GM19452 (cell line): ENCODE measurements at regions not wholly inside any gene's neighbourhood (a gene's known extent, or its start where the extent isn't known, plus 50 kb on each side); places are given as distances from the start of the nearest gene placed in this dataset.

ENCODE experiments used
- ATAC-seq: cut with Tn5 transposase; IDR thresholded peaks from one replicate; pipeline ENCODE4 v1.9.1; 2021; ENCODE audit not compliant: unreplicated experiment

DNA sequence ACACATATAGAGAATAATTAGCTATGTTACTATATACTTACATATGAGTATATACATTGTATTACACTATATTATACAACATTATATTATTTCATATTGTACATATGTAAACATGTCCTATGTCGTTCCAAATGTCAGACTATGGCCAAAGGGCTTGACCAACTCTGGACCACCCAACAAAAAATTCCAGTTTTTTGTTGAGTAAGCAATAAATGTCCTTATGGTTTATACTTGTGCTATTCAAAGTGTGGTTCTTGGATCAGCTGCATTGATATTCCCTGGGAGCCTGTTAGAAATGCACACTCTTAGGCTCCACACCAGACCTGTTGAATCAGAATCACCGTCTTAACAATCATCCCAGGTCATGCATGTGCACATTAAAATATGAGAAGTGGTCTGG lies 225.4 kb upstream of the ZFP64 start:
- ATAC-seq, result no peak

DNA sequence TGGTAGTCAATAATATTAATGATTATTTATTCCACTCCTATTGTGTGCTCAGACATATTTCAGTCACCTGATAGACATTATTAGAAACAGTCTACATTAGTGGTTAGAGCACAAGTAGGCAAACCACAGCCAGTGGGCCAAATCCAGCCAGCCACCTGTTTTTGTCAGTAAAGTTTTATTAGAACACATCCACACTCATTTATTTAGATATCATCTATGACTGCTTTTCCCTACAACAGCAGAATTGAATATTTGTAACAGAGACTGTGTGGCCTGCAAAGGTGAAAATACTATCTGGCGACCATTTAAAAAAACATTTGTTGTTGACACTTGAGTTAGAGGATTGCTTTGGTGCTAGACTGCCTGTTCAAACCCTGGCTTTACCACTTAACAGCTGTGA lies 220.0 kb upstream of the ZFP64 start:
- ATAC-seq, result no peak

DNA sequence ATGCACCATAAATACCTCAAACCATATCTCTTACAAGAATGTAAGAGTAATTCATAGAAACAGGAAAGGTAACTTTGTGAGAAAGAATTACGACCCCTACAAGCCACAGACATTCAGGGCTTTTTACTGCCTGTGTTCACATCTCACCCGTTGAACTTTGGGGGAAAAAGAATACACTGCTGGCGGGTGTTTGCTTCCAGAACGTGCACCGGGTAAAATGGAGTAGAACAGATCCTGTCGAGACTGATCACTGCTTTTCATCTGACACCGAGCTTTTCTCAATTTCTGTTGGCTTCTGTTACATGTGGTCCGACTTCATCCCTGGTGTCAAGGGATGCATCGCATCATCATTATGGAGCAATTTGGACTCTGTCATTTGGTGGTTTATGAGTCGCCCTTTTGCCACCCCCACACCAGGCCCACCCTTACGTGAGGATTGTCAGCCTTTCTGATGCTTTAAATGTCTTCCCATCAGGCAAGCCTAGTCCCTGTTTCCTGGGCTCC lies 219.2 kb upstream of the ZFP64 start:
- no peak for ATAC-seq

DNA sequence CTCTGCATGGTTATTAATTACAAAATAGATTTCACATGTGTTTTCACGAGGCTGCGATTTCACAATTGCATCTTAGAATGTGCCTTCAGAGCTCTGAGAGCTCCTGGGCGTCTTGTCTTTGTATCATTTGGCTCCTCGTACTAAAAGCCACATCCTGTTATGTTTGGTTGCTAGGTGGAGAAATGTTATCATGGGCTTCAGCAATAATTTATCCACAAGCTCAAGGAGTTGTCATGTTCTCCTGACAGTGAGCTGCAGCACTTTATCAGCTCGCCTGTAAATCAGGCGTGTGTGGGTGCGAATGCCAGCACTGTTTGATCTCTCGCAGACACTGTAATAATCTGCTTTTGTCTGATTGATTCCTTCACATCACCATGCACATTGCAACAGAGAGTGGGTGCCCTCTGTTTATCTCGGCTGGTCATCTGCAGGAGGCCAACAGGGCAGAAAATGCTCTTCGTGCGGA lies 218.6 kb upstream of the ZFP64 start:
- no peak for ATAC-seq

DNA sequence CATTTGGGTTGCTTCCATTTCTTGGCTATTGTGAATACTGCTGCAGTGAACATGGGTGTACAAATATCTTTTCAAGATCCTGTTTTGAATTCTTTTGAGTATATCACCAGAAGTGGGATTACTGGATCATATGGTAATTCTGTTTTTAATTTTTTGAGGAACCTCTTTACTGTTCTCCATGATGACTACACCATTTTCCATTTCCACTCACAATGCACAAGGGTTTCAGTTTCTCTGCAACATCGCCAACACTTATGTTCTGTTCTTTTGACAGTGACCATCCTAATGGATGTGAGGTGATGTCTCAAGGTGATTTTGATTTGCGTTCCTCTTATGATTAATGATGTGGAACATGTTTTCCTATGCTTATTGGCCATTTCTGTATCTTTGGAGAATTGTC lies 214.4 kb upstream of the ZFP64 start:
- no peak for ATAC-seq

DNA sequence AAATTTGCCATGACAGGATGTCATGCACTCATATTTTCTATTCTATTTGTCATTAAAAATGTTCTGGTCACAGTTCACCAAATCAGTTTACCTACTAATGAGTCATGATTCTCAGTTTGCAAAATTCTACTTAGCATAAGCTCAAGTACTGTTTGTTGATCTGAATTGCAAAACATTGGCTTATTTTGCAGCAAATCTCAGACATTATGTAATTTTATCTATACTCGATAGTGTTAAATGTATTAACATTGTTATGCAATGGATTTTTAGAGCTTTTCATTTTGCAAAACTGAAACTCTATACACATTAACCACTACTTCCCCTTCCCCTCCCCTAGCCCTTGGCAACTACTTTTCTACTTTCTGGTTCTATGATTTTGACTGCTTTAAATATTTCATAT lies 213.8 kb upstream of the ZFP64 start:
- peak; percentile 76 for ATAC-seq

DNA sequence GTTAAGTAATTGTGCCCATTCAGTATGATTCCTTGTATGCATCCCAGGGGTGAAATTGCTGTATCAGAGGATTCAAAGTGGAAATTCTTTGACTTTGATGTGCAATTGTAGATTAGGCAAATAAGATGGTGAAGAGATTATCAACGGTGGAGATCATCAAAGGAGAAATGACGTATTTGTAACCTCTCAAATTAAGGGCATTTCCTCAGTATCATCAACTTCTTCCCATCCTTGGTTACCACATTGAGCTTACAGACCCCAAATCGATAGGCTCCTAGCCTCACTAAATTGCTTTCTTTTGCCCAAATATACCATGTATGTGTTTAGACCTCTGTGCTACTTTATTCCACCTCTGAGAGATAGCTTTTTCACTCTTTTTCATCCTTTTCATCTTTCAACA lies 213.1 kb upstream of the ZFP64 start:
- no peak for ATAC-seq

DNA sequence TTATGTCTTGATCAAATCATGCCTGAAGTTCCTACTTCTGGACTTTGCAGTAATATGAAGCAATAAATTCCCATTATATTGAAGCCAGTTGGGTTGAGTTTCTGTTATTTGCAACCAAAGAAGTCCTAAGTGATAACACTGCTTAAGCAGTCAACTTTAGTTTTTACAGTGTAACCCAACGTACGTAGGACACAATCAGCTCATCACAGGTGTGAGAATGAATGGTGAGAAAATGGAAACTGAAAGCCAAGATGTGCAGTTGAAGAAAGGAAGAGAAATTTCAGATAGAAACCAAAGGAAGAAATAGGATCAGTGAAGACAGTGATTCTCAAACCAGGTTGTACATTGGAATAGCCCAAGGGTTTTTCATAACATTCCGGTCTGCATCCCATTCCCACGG lies 211.4 kb upstream of the ZFP64 start:
- no peak for ATAC-seq

DNA sequence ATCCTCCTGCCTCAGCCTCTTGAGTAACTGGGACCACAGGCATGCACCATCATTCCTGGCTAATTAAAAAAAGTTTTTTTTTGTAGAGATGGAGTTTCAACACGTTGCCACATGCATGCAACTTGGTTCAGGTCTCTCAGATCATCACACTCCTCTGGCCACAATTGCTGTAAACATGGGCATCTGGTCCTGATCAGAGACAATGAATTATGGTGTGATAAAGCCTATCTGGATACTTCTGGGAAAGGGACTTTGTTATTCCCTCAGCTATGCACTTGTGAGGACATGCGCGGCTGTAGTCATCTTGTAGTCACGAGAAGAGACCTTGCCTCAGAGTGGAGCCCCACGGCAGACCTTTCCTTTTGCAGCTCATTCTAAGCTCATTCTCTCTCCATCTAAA lies 210.9 kb upstream of the ZFP64 start:
- no peak for ATAC-seq

DNA sequence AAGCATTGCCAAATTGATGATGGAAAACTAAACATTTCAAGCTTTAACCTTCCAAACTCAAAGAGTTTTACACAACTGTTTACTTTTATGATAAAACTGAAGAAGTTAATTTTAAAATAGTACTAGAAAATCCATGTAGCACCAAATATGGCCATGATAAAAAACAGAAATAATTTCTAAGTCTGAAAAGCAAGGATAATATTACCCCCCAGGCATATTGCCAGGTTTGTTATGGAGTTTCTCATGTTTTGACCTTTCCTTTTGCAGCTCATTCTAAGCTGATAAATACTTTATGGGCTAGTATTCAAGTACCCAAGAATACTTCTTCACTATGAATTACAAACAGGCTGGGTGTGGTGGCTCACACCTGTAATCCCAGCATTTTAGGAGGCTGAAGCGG lies 209.9 kb upstream of the ZFP64 start:
- ATAC-seq, result no peak

DNA sequence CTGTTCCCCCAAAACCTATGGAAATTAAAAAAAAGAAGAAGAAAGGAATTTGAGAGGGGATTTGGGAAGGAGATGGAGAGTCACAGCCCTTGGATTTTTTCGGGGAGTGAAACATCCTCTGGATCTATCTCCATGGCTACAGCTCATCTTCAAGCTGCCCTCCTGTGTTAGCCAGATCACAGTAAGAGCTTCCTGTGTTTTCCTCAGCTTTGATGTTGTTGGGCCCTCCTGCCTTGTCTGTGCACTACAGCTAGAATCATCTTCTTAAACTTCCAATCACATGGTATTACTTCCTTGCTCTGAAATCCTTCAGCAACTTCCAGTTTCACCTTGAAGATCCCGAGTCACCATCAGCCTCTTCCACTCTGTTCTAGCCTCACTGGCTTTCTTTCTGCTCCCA lies 207.8 kb upstream of the ZFP64 start:
- ATAC-seq, result no peak

DNA sequence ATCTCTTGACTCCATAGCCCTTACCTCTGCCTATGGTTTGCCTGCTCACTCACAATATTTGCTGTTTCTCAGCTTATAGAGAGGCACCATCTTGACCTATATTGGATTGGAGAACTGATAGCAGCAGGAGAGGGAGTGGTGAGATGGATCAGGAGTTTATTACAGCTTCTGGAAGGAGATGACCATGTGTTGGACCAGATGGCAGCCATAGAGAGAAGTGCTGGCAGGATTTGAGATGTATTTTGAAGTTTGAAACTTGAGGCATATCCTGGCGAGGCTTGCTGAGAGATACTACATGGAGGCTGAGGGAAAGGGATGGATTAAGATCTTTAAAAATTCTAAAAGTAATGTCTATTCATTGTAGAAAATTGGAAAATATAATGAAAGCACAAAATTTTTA lies 198.0 kb upstream of the ZFP64 start:
- no peak for ATAC-seq

DNA sequence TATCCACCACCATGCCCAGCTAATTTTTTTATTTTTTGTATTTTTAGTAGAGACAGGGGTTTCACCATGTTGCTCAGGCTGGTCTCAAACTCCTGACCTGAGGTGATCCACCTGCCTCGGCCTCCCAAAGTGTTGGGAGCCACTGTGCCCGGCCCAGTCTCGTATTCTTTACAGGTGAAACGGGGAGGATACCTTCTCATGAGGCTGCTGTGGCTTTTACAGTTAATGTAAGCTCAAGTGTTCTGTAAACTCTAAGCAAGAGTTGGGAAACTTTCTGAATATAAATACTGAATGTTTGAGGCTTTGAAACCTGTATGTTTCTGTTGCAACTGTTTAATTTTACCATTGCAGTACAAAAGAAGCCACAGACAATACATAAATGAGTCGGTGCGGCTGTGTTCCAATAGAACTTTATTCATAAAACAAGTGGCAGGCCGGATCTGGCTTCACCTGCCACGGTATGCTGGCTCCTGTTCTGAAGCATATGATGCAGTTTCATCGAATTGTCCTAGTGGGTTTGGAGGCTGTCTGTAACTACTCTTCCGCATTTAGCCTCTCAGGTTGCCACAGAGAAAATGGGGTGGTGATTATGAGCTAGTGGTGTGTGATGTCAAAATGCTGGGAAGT lies 192.5 kb upstream of the ZFP64 start:
- ATAC-seq, result no peak

DNA sequence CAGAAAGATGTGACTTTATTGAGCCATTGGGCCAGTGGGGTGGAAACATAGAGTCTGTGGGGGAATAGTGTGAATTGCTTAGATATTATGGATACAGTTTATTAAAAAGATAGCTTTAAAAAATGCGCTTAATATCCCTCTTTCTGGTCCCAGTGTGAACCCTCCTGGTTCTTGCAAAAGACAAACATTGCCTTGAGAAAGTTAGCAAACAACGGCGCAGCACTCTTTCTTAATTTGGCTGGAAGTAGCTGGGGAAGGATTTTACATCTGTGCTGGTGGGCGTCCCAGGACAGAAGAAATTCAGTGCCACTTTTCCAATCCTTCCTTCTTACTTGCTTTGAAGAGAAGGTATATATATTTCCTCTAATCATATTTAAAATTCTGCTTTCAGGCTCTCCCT lies 191.4 kb upstream of the ZFP64 start:
- ATAC-seq, result no peak

DNA sequence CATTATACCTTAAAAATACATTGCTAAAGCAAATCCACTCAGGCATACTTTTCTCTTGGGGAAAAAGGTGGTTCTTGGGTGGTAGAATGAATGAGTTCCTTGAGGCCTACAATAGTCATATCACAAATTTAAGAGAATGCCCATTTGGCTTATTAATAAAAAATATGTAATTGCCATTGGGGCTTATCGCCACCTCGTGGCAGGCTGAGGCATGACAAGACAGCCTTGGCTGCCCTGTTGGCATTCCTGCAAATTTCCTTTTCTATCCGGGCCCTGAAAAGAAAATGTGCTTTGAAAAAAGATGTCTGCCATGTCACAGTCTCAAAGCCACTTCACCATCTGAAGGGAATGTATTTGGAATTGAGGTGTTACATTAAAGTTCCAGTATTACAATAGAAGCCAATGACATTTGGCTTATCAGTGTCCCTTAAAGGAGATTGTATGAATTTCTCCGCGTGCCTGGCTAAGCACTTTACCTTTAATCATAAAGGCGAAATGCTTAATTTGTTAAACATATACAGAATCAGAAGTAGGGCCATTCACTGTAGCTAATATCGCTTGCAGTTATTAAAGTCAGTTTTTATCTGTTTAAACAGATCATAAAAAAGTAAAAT lies 188.3 kb upstream of the ZFP64 start:
- ATAC-seq, result no peak

DNA sequence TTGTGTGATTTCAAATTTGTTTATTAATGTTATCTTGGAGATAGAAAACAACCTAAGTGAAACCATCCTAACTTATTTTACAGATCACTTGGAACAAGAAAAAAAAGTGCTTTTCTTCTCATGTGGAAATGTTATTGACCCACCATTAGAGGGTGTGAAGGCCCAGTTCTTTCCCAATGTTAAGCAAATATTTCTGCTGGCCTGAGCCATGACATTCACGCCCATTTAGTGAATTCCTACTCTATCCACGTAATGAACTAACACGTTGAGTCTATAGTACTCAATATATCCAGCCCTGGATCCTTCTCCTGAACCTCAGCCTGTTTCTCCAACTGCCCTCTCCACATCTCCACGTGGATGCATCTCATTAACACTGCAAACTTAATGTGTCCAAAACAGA lies 180.6 kb upstream of the ZFP64 start:
- no peak for ATAC-seq

DNA sequence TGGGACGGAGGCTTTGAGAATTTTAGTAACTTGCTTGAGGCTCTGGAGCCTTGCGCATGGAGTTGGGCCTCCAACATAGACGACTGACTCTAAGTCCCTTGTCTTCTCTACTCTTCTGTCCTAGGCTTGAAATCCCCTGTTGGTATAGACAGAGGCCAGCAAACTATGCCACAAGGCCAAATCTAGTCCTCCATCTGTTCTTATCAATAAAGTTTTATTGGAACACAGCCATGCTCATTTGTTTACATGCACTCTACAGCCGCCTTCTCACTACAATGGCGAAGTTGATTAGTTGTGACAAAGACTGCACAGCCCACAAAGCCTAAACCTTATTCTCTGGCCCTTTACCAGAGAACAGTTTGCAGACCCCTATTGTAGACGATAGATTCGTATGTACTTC lies 174.1 kb upstream of the ZFP64 start:
- no peak for ATAC-seq

DNA sequence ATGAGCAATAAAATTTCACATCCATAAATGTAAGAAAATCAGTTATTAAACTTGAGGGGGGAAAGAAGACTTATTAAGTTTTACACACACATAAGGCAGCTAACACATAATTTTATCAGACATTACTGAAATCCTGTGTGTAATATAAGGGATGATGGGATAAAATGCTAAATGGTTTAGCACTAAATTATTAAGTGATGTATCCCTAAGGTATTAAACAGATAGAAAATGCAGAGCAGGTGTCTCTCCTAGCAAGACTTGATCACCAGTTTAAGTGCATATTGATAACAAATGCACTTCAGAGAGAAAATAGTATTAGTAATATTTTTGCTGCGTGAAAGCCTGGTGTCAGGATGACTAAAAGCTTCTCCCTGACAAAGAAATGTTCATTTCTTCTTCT lies 172.8 kb upstream of the ZFP64 start:
- no peak for ATAC-seq

DNA sequence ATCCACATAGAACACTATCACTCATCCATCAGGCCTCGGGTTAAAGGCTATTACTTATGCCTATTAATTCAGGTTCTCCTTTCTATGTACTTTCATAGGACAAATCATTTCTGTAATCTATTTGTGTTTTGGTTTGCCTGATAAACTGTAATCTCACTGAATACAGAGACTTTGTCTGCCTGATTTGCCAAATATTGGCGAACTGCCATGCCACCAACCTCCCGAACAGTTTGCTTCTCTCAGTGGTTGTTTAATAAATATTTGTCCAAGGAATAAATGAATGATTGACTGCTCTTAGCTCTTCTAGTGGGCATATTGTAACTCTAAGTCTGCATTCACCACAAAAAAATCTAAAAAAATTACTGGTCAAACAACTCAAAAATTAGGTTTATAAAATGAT lies 170.1 kb upstream of the ZFP64 start:
- no peak for ATAC-seq

DNA sequence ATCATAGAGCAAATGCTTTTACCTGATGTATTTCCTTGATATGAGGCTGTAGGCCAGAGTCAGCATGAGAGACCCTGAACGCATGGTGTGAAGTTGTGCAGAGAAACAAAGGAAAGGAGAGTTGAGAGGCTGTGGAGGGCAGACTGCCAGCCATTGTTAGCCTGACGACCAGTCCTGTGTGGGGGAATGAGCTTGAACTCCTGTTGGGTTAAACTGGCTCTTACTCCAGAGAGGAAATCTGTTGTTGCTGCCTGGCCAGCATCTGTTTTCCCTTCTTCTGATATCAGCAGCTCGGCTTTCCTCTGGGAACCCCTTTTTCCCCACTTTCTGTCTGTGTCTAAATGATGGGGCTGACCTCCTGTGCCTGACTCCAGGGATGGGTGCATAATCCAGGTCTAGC lies 158.2 kb upstream of the ZFP64 start:
- ATAC-seq, result no peak

DNA sequence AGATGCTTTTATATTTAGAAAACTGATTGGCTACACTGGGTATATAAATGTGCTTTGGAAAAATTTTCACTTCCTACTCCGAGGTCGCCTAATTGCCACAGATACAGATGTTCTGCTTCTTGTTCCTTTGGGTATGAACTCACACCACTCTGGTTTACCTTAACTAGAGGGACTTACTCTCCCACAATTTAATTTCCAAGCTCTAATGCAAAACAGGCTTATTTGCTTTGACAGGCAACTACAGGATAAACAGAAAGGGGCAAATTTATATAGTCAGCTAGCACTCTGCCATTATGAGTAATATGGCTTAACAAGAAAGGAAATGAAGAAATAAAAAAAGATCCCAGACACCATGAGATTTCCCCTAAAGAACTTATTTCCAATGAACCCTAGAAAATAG lies 156.9 kb upstream of the ZFP64 start:
- no peak for ATAC-seq

DNA sequence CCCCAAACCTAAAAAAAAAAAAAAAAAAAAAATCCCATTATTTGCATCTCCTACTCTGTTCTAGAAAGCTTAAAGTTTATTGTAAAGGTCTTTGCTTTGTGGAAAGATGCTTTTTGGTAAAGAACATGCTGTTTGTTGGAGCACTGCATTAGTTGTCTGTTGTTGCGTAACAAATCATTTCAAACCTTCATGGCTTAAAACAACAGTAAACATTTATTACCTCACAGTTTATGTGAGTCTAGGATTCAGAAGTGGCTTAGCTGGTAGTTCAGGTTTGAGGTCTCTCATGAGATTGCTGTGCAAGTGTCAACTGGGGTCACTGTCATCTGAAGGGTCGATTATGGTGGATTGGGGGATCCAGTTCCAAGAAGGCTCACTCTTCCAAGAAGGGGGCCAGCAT lies 155.2 kb upstream of the ZFP64 start:
- ATAC-seq, result no peak

DNA sequence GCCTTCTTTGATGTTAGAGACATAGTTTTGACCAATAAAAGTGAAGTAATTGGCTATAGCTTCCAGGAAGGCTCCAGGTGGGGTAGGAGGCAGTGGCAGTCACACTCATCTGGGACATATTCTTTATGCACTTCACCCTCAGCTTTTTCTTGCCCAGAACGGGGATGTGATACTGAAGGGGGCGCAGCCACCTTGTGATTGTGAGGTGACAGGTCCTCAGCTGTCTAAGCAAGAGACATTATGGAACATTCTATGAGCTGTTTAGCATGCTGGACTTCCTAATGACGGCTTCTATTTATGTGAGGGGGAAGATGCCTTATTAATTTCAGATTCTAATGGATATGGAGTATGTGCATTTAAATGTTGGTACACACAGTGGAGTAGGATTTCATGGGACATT lies 151.3 kb upstream of the ZFP64 start:
- no peak for ATAC-seq
